Loucy (cell line): ENCODE measurements at regions not wholly inside any gene's neighbourhood (a gene's known extent, or its start where the extent isn't known, plus 50 kb on each side); places are given as distances from the start of the nearest gene placed in this dataset.

Experiments
- EZH2phosphoT487 ChIP-seq: fragments of 200-600 bp; IDR thresholded peaks from 2 replicates; pipeline ENCODE4 v1.6.1; 2018; ENCODE audit warnings: antibody characterized with exemption, mild to moderate bottlenecking, moderate library complexity, borderline replicate concordance
- TF ChIP-seq, protein P1 (sequence below): fragments of 200-600 bp; sonication (generic); conservative IDR thresholded peaks from 2 replicates; pipeline ENCODE4 v1.5.1; 2014; ENCODE audit warnings: mild to moderate bottlenecking, antibody characterized with exemption, low read length

DNA sequence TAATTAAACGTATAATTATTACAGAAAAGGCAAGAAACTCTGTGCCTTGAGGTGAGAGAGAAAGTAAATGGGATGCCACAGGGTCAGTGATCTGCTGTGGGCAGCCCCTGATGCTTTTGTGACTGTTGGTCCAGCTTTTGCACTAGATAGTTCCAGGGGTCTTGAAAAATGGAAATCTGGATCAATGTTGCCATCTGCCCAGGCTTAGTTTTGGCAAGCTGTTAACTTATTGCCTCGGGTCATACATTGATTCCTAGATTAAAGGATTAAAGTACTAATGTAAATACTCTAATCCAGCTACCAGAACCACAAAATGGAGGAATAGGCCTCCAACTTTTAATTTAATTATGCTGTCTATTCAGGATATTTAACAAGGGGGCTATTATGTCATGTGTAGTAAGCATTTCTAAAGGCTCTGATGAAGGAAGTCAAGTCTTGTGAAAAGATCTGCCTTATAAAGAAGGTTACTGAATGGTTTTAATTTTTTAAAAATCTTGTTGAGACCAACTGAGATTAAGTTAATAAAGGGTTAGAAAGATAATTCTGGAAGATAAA lies 376.0 kb upstream of the HS3ST5 start:
- TF ChIP-seq, protein P1, sequence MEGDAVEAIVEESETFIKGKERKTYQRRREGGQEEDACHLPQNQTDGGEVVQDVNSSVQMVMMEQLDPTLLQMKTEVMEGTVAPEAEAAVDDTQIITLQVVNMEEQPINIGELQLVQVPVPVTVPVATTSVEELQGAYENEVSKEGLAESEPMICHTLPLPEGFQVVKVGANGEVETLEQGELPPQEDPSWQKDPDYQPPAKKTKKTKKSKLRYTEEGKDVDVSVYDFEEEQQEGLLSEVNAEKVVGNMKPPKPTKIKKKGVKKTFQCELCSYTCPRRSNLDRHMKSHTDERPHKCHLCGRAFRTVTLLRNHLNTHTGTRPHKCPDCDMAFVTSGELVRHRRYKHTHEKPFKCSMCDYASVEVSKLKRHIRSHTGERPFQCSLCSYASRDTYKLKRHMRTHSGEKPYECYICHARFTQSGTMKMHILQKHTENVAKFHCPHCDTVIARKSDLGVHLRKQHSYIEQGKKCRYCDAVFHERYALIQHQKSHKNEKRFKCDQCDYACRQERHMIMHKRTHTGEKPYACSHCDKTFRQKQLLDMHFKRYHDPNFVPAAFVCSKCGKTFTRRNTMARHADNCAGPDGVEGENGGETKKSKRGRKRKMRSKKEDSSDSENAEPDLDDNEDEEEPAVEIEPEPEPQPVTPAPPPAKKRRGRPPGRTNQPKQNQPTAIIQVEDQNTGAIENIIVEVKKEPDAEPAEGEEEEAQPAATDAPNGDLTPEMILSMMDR = no peak
- TF ChIP-seq EZH2phosphoT487 = no peak
